Thyroid gland (tissue), 4 donors: ENCODE measurements at regions not wholly inside any gene's neighbourhood (a gene's known extent, or its start where the extent isn't known, plus 50 kb on each side); places are given as distances from the start of the nearest gene placed in this dataset.

Experiments used
- DNase-seq, 2 donors: peaks; one replicate each; pipeline ENCODE4 v3.0.0-alpha.2; 2019
- H3K27ac ChIP-seq, 3 donors: fragments of 200-600 bp; sonication (generic); 1 replicate in 2 of 3; 2 replicates in 1 of 3; pipeline ENCODE4 v1.5.1; 2016 to 2019; ENCODE audit warnings: mild to moderate bottlenecking in 1 of 3, moderate library complexity in 1 of 3
- H3K27me3 ChIP-seq: fragments of 200-600 bp; sonication (generic); one replicate; pipeline ENCODE4 v1.5.1; 2019
- H3K36me3 ChIP-seq, 2 donors: fragments of 200-600 bp; sonication (generic); one replicate each; pipeline ENCODE4 v1.5.1; 2016 to 2019
- H3K4me1 ChIP-seq, 2 donors: fragments of 200-600 bp; sonication (generic); one replicate each; pipeline ENCODE4 v1.5.1; 2017 to 2019
- H3K4me3 ChIP-seq, 3 donors: fragments of 200-600 bp; sonication (generic); replicated peaks in 1 of 3; 1 replicate in 2 of 3; 2 replicates in 1 of 3; pipeline ENCODE4 v1.5.1; 2016; ENCODE audit warnings: mild to moderate bottlenecking in 1 of 3
- H3K9me3 ChIP-seq: fragments of 200-600 bp; sonication (generic); one replicate; pipeline ENCODE4 v1.5.1; 2017
- POLR2A ChIP-seq, 2 donors: fragments of 450-650 bp; IDR thresholded peaks; one replicate each; pipeline ENCODE4 v1.6.1; 2017; ENCODE audit warnings: antibody characterized with exemption in 2 of 2, mild to moderate bottlenecking in 2 of 2, moderate library complexity in 1 of 2
- WGBS, 2 donors: methylation state at CpG; one replicate each; pipeline ENCODE4 v1.1.5; 2017; 5-methylcytosine and 5-hydroxymethylcytosine counted together
- intact Hi-C: fragments of 100-400 bp; cut with DNase I; formaldehyde crosslinking; loops from one replicate; pipeline ENCODE4 v1.15.1; 2023
- TF ChIP-seq, protein P1 (sequence below), 6 experiments: fragments of 200-600 bp in 3 of 6; fragments of 450-650 bp in 3 of 6; sonication (generic) in 3 of 6; IDR thresholded peaks; one replicate each; pipeline ENCODE4 v1.5.1; 2016 to 2019; ENCODE audit warnings: antibody characterized with exemption in 6 of 6, mild to moderate bottlenecking in 2 of 6, inconsistent platforms in 1 of 6, moderate library complexity in 1 of 6

DNA sequence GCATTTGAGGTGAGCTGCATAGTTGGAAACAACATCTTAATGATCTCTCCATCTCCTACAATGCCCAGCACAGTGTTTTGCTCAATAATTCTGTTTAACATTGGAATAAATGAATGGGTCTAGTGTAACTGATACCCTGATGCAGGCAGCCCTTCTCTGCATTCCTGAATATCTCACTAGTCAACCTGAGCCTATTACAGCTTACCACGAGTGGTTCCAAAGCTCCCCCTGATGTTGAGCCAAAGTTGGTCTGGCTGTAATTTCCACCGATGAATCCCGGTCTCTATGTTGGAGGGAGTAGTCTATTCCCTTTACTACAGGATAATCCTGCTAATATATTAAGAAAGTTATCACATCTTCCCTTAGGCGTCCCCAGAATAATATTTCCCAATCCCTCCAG, 63.8 kb downstream of the ZBTB18 start:
- Histone ChIP-seq H3K9me3 (no peaks in the 10 kb centered on the region), H3K27ac (no peak overlapping the region), H3K36me3 (no peaks in the 10 kb centered on the region), H3K4me1 (no peaks in the 10 kb centered on the region), H3K27me3 (no peaks in the 10 kb centered on the region), H3K4me3 (no peak overlapping the region)
- TF ChIP-seq POLR2A (IDR thresholded peaks at IDR 0.05), result no peak
- TF ChIP-seq, protein P1, sequence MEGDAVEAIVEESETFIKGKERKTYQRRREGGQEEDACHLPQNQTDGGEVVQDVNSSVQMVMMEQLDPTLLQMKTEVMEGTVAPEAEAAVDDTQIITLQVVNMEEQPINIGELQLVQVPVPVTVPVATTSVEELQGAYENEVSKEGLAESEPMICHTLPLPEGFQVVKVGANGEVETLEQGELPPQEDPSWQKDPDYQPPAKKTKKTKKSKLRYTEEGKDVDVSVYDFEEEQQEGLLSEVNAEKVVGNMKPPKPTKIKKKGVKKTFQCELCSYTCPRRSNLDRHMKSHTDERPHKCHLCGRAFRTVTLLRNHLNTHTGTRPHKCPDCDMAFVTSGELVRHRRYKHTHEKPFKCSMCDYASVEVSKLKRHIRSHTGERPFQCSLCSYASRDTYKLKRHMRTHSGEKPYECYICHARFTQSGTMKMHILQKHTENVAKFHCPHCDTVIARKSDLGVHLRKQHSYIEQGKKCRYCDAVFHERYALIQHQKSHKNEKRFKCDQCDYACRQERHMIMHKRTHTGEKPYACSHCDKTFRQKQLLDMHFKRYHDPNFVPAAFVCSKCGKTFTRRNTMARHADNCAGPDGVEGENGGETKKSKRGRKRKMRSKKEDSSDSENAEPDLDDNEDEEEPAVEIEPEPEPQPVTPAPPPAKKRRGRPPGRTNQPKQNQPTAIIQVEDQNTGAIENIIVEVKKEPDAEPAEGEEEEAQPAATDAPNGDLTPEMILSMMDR (IDR thresholded peaks at IDR 0.05), result no peak
- no peak for DNase-seq
- 53 to 78% methylated on average over 4 of the region's 4 CpGs for WGBS, 2 donors
- intact Hi-C loops, result no loop called here

DNA sequence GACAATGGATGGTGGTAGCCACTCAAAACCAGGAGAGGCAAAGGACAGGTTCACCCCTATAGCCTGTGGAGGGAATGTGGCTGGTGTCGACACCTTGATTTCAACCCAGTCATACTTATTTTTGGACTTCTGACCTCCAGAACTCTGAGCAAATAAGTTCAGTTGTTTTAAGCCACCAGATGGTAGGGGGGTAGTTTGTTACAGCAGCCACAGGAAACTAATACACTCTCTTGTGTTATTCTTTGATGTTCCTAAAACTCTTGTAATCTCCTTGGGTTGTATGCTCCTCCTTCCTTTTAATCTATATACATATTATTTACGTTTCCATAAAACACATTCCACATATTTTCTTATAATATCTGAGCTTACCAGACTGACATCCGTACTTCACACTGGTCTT, 65.9 kb downstream of the ZBTB18 start:
- TF ChIP-seq POLR2A (IDR thresholded peaks at IDR 0.05), result no peak
- TF ChIP-seq, protein P1 (IDR thresholded peaks at IDR 0.05), result no peak
- H3K4me1 ChIP-seq, result no peaks in the 10 kb centered on the region
- DNase-seq, result no peak
- no peaks in the 10 kb centered on the region for H3K27me3 ChIP-seq
- no peaks in the 10 kb centered on the region for H3K36me3 ChIP-seq
- no peak overlapping the region for H3K4me3 ChIP-seq
- intact Hi-C loops, result no loop called here
- H3K27ac ChIP-seq, result no peak overlapping the region
- no peaks in the 10 kb centered on the region for H3K9me3 ChIP-seq
- 98% methylated on average over 3 of the region's 3 CpGs for WGBS, 2 donors

DNA sequence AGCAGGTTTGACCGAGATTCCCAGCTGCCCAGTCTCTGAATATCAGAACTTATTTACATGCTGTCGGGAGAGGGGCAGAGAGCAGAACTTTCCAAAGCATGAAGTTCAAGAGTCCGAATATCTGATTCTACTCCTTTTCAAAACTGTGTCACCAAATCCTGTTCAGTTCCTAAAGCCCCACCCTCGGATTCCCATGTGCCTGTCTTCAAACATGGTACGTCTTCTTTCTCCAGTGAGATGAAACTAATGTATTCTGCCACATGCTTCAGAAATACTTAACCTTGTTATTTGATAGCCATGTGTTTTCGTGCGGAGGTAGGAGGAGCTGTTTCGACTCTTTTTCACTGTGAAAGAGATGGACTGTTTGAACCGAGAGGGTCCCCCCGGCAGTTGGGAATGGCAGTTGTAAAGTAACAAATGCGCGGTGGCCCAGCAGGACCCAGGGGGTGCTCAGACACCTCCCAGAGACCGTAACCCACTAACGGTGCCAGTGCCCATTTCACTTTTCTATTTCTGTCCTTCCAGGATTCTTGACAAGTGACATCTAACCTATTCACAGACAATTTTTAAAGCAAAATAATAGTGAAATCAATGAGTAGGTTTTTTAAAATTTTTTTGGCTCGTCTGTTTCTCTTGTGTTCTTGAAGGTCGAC, 67.2 kb downstream of the ZBTB18 start:
- intact Hi-C loops, result no loop called here
- DNase-seq, result peak in 1 of 2 donors; percentile 4
- Histone ChIP-seq H3K9me3 (no peaks in the 10 kb centered on the region), H3K4me3 (no peak overlapping the region), H3K4me1 (no peaks in the 10 kb centered on the region), H3K27ac (no peak overlapping the region), H3K36me3 (no peaks in the 10 kb centered on the region), H3K27me3 (no peaks in the 10 kb centered on the region)
- 24 to 30% methylated on average over 16 of the region's 16 CpGs for WGBS, 2 donors
- no peak for TF ChIP-seq POLR2A (IDR thresholded peaks at IDR 0.05)
- TF ChIP-seq, protein P1 (IDR thresholded peaks at IDR 0.05), result no peak

DNA sequence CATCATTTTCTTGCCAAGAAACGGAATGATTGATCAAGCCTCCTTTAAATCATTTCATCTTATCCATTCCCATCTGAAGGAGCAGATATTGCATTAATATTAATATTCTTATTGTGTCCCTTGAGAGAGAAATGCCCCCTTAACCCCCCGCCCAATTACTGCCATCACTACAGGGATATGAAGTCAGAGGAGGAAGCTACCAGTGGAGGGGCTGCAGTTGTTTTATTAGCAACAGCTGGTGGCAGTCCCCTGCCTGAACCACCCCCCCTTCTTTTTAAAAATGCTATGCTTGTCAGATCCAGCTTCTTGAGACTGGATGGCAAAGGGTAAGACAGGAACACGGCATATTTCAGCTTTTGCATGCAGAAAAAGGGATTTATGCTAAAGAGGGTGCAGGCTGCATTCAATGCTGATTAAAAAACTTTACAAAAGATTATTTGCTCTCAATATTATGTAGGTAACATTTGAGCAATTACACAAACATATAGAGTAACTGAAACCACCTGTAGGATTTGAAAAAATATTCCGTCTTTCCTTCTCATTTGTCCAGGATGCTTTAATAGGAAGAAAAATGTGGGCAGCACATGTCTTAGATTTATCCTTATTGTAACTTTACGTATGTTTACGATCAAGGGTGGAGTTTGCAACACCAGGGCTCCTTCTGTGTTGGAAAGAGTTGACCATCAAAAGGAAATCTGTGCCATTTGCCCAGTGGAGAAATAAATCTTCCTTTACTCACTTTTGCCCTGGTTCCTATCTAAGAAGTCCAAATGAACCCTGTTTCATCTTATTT, 77.7 kb downstream of the ZBTB18 start:
- Histone ChIP-seq H3K36me3 (no peaks in the 10 kb centered on the region), H3K27me3 (no peaks in the 10 kb centered on the region), H3K4me1 (no peaks in the 10 kb centered on the region), H3K27ac (no peak overlapping the region), H3K9me3 (no peaks in the 10 kb centered on the region), H3K4me3 (no peak overlapping the region)
- WGBS, 2 donors, result 78 to 82% methylated on average over 6 of the region's 6 CpGs
- no peak for TF ChIP-seq POLR2A (IDR thresholded peaks at IDR 0.05)
- TF ChIP-seq, protein P1 (IDR thresholded peaks at IDR 0.05), result no peak
- DNase-seq, result no peak
- intact Hi-C loops, result no loop called here

DNA sequence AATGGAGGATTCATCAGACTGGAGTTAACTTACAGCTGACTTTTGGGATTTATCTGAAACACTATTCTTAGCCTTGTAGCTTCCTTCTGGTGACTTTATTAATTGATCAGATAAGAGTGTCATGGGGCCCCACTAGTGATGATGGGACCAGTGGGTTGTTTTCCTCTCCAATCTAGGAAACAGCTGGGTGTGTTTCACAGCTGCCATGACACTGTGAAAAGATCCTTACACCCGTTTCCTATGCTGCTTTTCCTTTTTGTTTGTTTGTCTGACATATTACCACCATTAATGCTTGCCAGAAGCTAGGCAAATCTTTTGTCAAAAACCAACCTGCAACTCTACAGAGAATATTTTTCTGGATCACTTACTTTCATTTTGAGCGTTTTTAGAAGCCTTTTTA, 86.2 kb downstream of the ZBTB18 start:
- H3K4me1 ChIP-seq, result no peaks in the 10 kb centered on the region
- whole genome bisulfite sequencing, 2 donors, result 33% methylated on average over 2 of the region's 2 CpGs
- intact Hi-C loops, result no loop called here
- no peak overlapping the region for H3K4me3 ChIP-seq
- no peaks in the 10 kb centered on the region for H3K9me3 ChIP-seq
- H3K36me3 ChIP-seq, result no peaks in the 10 kb centered on the region
- TF ChIP-seq, protein P1 (IDR thresholded peaks at IDR 0.05), result no peak
- no peak for TF ChIP-seq POLR2A (IDR thresholded peaks at IDR 0.05)
- no peak overlapping the region for H3K27ac ChIP-seq
- DNase-seq, result no peak
- no peaks in the 10 kb centered on the region for H3K27me3 ChIP-seq
